ENCODE measurements at regions not wholly inside any gene's neighbourhood (a gene's known extent, or its start where the extent isn't known, plus 50 kb on each side); places are given as distances from the start of the nearest gene placed in this dataset.

- Histone ChIP-seq H4K8ac (ENCODE audit: low read depth, low read length) (no peak overlapping the region), H3K4me2 (ENCODE audit: low read length) (no peak overlapping the region), H3K23ac (ENCODE audit: low read length) (no peak overlapping the region), H3K27ac (ENCODE audit: low read depth, low read length) (no peak overlapping the region), H3K79me2 (ENCODE audit: control insufficient read depth, insufficient read depth, low read length) (no peaks in the 10 kb centered on the region), H3K18ac (ENCODE audit: low read length) (no peak overlapping the region), H3K4ac (ENCODE audit: low read depth, low read length) (no peak overlapping the region), H3K56ac (ENCODE audit: low read length) (no peak overlapping the region), H3K79me1 (ENCODE audit: low read length) (no peaks in the 10 kb centered on the region), H3K4me1 (ENCODE audit: control insufficient read depth, low read depth, low read length) (no peaks in the 10 kb centered on the region), H3K4me3 (ENCODE audit: low read length) (no peak overlapping the region), H2BK120ac (ENCODE audit: low read depth, low read length) (no peak overlapping the region), H2BK15ac (replicated peaks; ENCODE audit: low read depth) (no peak overlapping the region), H3K36me3 (ENCODE audit: control insufficient read depth, insufficient read depth, low read length) (no peaks in the 10 kb centered on the region), H3K9ac (ENCODE audit: low read length) (no peak overlapping the region), H3K27me3 (ENCODE audit: insufficient read depth, low read length, poor library complexity) (no peaks in the 10 kb centered on the region), H2AK5ac (ENCODE audit: low read length) (no peak overlapping the region), H4K5ac (ENCODE audit: low read length) (no peak overlapping the region), H2BK5ac (ENCODE audit: low read length) (no peak overlapping the region)
- DNase-seq = no peak
- no CpG with 5 or more reads among the region's 6 CpGs for WGBS (ENCODE audit: extremely low coverage, insufficient coverage, low lambda C conversion rate)
Measured at GRCh38 chr14:80354860-80355581, 143.7 kb upstream of the DIO2 start.

- DNase-seq = no peak
- Histone ChIP-seq H3K4me1 (ENCODE audit: control insufficient read depth, low read depth, low read length) (no peaks in the 10 kb centered on the region), H3K56ac (ENCODE audit: low read length) (no peak overlapping the region), H2BK5ac (ENCODE audit: low read length) (no peak overlapping the region), H3K4ac (ENCODE audit: low read depth, low read length) (no peak overlapping the region), H3K27ac (ENCODE audit: low read depth, low read length) (no peak overlapping the region), H4K5ac (ENCODE audit: low read length) (no peak overlapping the region), H2BK15ac (replicated peaks; ENCODE audit: low read depth) (no peak overlapping the region), H2BK120ac (ENCODE audit: low read depth, low read length) (no peak overlapping the region), H2AK5ac (ENCODE audit: low read length) (no peak overlapping the region), H3K4me3 (ENCODE audit: low read length) (no peak overlapping the region), H3K79me1 (ENCODE audit: low read length) (no peaks in the 10 kb centered on the region), H3K4me2 (ENCODE audit: low read length) (no peak overlapping the region), H3K23ac (ENCODE audit: low read length) (no peak overlapping the region), H3K9ac (ENCODE audit: low read length) (no peak overlapping the region), H3K79me2 (ENCODE audit: control insufficient read depth, insufficient read depth, low read length) (no peaks in the 10 kb centered on the region), H4K8ac (ENCODE audit: low read depth, low read length) (no peak overlapping the region), H3K18ac (ENCODE audit: low read length) (no peak overlapping the region), H3K36me3 (ENCODE audit: control insufficient read depth, insufficient read depth, low read length) (no peaks in the 10 kb centered on the region), H3K27me3 (ENCODE audit: insufficient read depth, low read length, poor library complexity) (no peaks in the 10 kb centered on the region)
- whole genome bisulfite sequencing (ENCODE audit: extremely low coverage, insufficient coverage, low lambda C conversion rate) = no CpG with 5 or more reads among the region's 1 CpG
Measured at GRCh38 chr14:80352471-80352870, 141.2 kb upstream of the DIO2 start.

- no peaks in the 10 kb centered on the region for H3K27me3 ChIP-seq (ENCODE audit: insufficient read depth, low read length, poor library complexity)
- no peak overlapping the region for H3K4me3 ChIP-seq (ENCODE audit: low read length)
- H3K36me3 ChIP-seq (ENCODE audit: control insufficient read depth, insufficient read depth, low read length) = no peaks in the 10 kb centered on the region
- no peak overlapping the region for H3K18ac ChIP-seq (ENCODE audit: low read length)
- H3K4me2 ChIP-seq (ENCODE audit: low read length) = no peak overlapping the region
- H2BK120ac ChIP-seq (ENCODE audit: low read depth, low read length) = no peak overlapping the region
- H3K9ac ChIP-seq (ENCODE audit: low read length) = no peak overlapping the region
- H3K4ac ChIP-seq (ENCODE audit: low read depth, low read length) = no peak overlapping the region
- no peaks in the 10 kb centered on the region for H3K79me1 ChIP-seq (ENCODE audit: low read length)
- no CpG with 5 or more reads among the region's 6 CpGs for WGBS (ENCODE audit: extremely low coverage, insufficient coverage, low lambda C conversion rate)
- H2BK5ac ChIP-seq (ENCODE audit: low read length) = no peak overlapping the region
- no peaks in the 10 kb centered on the region for H3K79me2 ChIP-seq (ENCODE audit: control insufficient read depth, insufficient read depth, low read length)
- no peak overlapping the region for H4K8ac ChIP-seq (ENCODE audit: low read depth, low read length)
- no peak overlapping the region for H4K5ac ChIP-seq (ENCODE audit: low read length)
- H3K23ac ChIP-seq (ENCODE audit: low read length) = no peak overlapping the region
- H3K56ac ChIP-seq (ENCODE audit: low read length) = no peak overlapping the region
- no peak overlapping the region for H3K27ac ChIP-seq (ENCODE audit: low read depth, low read length)
- no peak overlapping the region for H2BK15ac ChIP-seq (replicated peaks; ENCODE audit: low read depth)
- no peak overlapping the region for H2AK5ac ChIP-seq (ENCODE audit: low read length)
- no peak for DNase-seq
- H3K4me1 ChIP-seq (ENCODE audit: control insufficient read depth, low read depth, low read length) = no peaks in the 10 kb centered on the region
Measured at GRCh38 chr14:80350707-80351106, 139.4 kb upstream of the DIO2 start.

- no peak overlapping the region for H2BK15ac ChIP-seq (replicated peaks; ENCODE audit: low read depth)
- no peaks in the 10 kb centered on the region for H3K27me3 ChIP-seq (ENCODE audit: insufficient read depth, low read length, poor library complexity)
- H4K8ac ChIP-seq (ENCODE audit: low read depth, low read length) = no peak overlapping the region
- H3K27ac ChIP-seq (ENCODE audit: low read depth, low read length) = no peak overlapping the region
- H3K79me2 ChIP-seq (ENCODE audit: control insufficient read depth, insufficient read depth, low read length) = no peaks in the 10 kb centered on the region
- H3K18ac ChIP-seq (ENCODE audit: low read length) = no peak overlapping the region
- no peak overlapping the region for H3K4me3 ChIP-seq (ENCODE audit: low read length)
- no peaks in the 10 kb centered on the region for H3K36me3 ChIP-seq (ENCODE audit: control insufficient read depth, insufficient read depth, low read length)
- no peak overlapping the region for H3K9ac ChIP-seq (ENCODE audit: low read length)
- WGBS (ENCODE audit: extremely low coverage, insufficient coverage, low lambda C conversion rate) = no CpG with 5 or more reads among the region's 2 CpGs
- H3K79me1 ChIP-seq (ENCODE audit: low read length) = no peaks in the 10 kb centered on the region
- H2BK120ac ChIP-seq (ENCODE audit: low read depth, low read length) = no peak overlapping the region
- H2BK5ac ChIP-seq (ENCODE audit: low read length) = no peak overlapping the region
- no peak for DNase-seq
- H3K4ac ChIP-seq (ENCODE audit: low read depth, low read length) = no peak overlapping the region
- no peak overlapping the region for H3K4me2 ChIP-seq (ENCODE audit: low read length)
- no peaks in the 10 kb centered on the region for H3K4me1 ChIP-seq (ENCODE audit: control insufficient read depth, low read depth, low read length)
- no peak overlapping the region for H3K23ac ChIP-seq (ENCODE audit: low read length)
- no peak overlapping the region for H2AK5ac ChIP-seq (ENCODE audit: low read length)
- no peak overlapping the region for H4K5ac ChIP-seq (ENCODE audit: low read length)
- no peak overlapping the region for H3K56ac ChIP-seq (ENCODE audit: low read length)
Measured at GRCh38 chr14:80346395-80346794, 135.1 kb upstream of the DIO2 start.

GRCh38 chr14:80344208-80344607, 132.9 kb upstream of the DIO2 start:
- Histone ChIP-seq H2BK5ac (ENCODE audit: low read length) (no peak overlapping the region), H3K36me3 (ENCODE audit: control insufficient read depth, insufficient read depth, low read length) (no peaks in the 10 kb centered on the region), H3K79me1 (ENCODE audit: low read length) (no peaks in the 10 kb centered on the region), H3K4me1 (ENCODE audit: control insufficient read depth, low read depth, low read length) (no peaks in the 10 kb centered on the region), H4K8ac (ENCODE audit: low read depth, low read length) (no peak overlapping the region), H3K79me2 (ENCODE audit: control insufficient read depth, insufficient read depth, low read length) (no peaks in the 10 kb centered on the region), H3K9ac (ENCODE audit: low read length) (no peak overlapping the region), H3K27me3 (ENCODE audit: insufficient read depth, low read length, poor library complexity) (no peaks in the 10 kb centered on the region), H3K4ac (ENCODE audit: low read depth, low read length) (no peak overlapping the region), H3K18ac (ENCODE audit: low read length) (no peak overlapping the region), H2BK120ac (ENCODE audit: low read depth, low read length) (no peak overlapping the region), H4K5ac (ENCODE audit: low read length) (no peak overlapping the region), H3K27ac (ENCODE audit: low read depth, low read length) (no peak overlapping the region), H2AK5ac (ENCODE audit: low read length) (no peak overlapping the region), H3K4me2 (ENCODE audit: low read length) (no peak overlapping the region), H2BK15ac (replicated peaks; ENCODE audit: low read depth) (no peak overlapping the region), H3K23ac (ENCODE audit: low read length) (no peak overlapping the region), H3K4me3 (ENCODE audit: low read length) (no peak overlapping the region), H3K56ac (ENCODE audit: low read length) (no peak overlapping the region)
- no CpG with 5 or more reads among the region's 1 CpG for WGBS (ENCODE audit: extremely low coverage, insufficient coverage, low lambda C conversion rate)
- no peak for DNase-seq

GRCh38 chr14:80336608-80337106, 125.4 kb upstream of the DIO2 start:
- no peak overlapping the region for H3K56ac ChIP-seq (ENCODE audit: low read length)
- peaks cover 2% of the 10 kb centered on the region for H3K4me1 ChIP-seq (ENCODE audit: control insufficient read depth, low read depth, low read length)
- H3K23ac ChIP-seq (ENCODE audit: low read length) = no peak overlapping the region
- no peaks in the 10 kb centered on the region for H3K79me1 ChIP-seq (ENCODE audit: low read length)
- no peak overlapping the region for H2BK15ac ChIP-seq (replicated peaks; ENCODE audit: low read depth)
- H3K18ac ChIP-seq (ENCODE audit: low read length) = no peak overlapping the region
- H3K27ac ChIP-seq (ENCODE audit: low read depth, low read length) = no peak overlapping the region
- no peak overlapping the region for H3K4ac ChIP-seq (ENCODE audit: low read depth, low read length)
- WGBS (ENCODE audit: extremely low coverage, insufficient coverage, low lambda C conversion rate) = no CpG with 5 or more reads among the region's 2 CpGs
- no peaks in the 10 kb centered on the region for H3K36me3 ChIP-seq (ENCODE audit: control insufficient read depth, insufficient read depth, low read length)
- no peak for DNase-seq
- no peak overlapping the region for H2AK5ac ChIP-seq (ENCODE audit: low read length)
- no peak overlapping the region for H3K9ac ChIP-seq (ENCODE audit: low read length)
- H4K8ac ChIP-seq (ENCODE audit: low read depth, low read length) = no peak overlapping the region
- H2BK5ac ChIP-seq (ENCODE audit: low read length) = no peak overlapping the region
- H3K79me2 ChIP-seq (ENCODE audit: control insufficient read depth, insufficient read depth, low read length) = no peaks in the 10 kb centered on the region
- H2BK120ac ChIP-seq (ENCODE audit: low read depth, low read length) = no peak overlapping the region
- H3K4me2 ChIP-seq (ENCODE audit: low read length) = no peak overlapping the region
- no peak overlapping the region for H3K4me3 ChIP-seq (ENCODE audit: low read length)
- H4K5ac ChIP-seq (ENCODE audit: low read length) = no peak overlapping the region
- H3K27me3 ChIP-seq (ENCODE audit: insufficient read depth, low read length, poor library complexity) = no peaks in the 10 kb centered on the region
